HG03175 (cell line): ENCODE measurements at regions not wholly inside any gene's neighbourhood (a gene's known extent, or its start where the extent isn't known, plus 50 kb on each side); places are given as distances from the start of the nearest gene placed in this dataset.

Source experiments
- ATAC-seq: cut with Tn5 transposase; IDR thresholded peaks from one replicate; pipeline ENCODE4 v1.9.1; 2021; ENCODE audit warnings: mild to moderate bottlenecking, moderate library complexity; ENCODE audit not compliant: unreplicated experiment

- no peak for ATAC-seq
These were observed 607.9 kb upstream of the USP15 start for GRCh38 chr12:61652265-61652664.

GRCh38 chr12:61654698-61655097, 605.5 kb upstream of the USP15 start:
- no peak for ATAC-seq

GRCh38 chr12:61655241-61655640, 605.0 kb upstream of the USP15 start:
- ATAC-seq: no peak

- ATAC-seq: no peak
These were observed 592.5 kb upstream of the USP15 start for GRCh38 chr12:61667676-61668075.

- ATAC-seq: no peak
These were observed 583.7 kb upstream of the USP15 start for GRCh38 chr12:61676520-61676919.

GRCh38 chr12:61687407-61687806, 572.8 kb upstream of the USP15 start:
- ATAC-seq: no peak

- ATAC-seq: no peak
These were observed 566.0 kb upstream of the USP15 start for GRCh38 chr12:61694214-61694613.

- no peak for ATAC-seq
These were observed 558.7 kb upstream of the USP15 start for GRCh38 chr12:61701471-61701870.

GRCh38 chr12:61706783-61707182, 553.4 kb upstream of the USP15 start:
- no peak for ATAC-seq

- ATAC-seq: no peak
These were observed 547.1 kb upstream of the USP15 start for GRCh38 chr12:61713121-61713520.

- ATAC-seq: no peak
These were observed 542.2 kb upstream of the USP15 start for GRCh38 chr12:61717986-61718385.

- no peak for ATAC-seq
These were observed 520.3 kb upstream of the USP15 start for GRCh38 chr12:61739925-61740324.

GRCh38 chr12:61750604-61751003, 509.6 kb upstream of the USP15 start:
- ATAC-seq: no peak

- no peak for ATAC-seq
These were observed 506.0 kb upstream of the USP15 start for GRCh38 chr12:61754214-61754613.

- no peak for ATAC-seq
These were observed 502.2 kb upstream of the USP15 start for GRCh38 chr12:61757831-61758505.

- ATAC-seq: no peak
These were observed 501.5 kb upstream of the USP15 start for GRCh38 chr12:61758661-61759060.

- ATAC-seq: no peak
These were observed 494.3 kb upstream of the USP15 start for GRCh38 chr12:61765926-61766325.

GRCh38 chr12:61780435-61780834, 479.8 kb upstream of the USP15 start:
- ATAC-seq: no peak

- no peak for ATAC-seq
These were observed 479.1 kb upstream of the USP15 start for GRCh38 chr12:61781021-61781581.

GRCh38 chr12:61796846-61797245, 463.4 kb upstream of the USP15 start:
- ATAC-seq: no peak

- ATAC-seq: no peak
These were observed 462.9 kb upstream of the USP15 start for GRCh38 chr12:61797266-61797665.

GRCh38 chr12:61798778-61799177, 461.4 kb upstream of the USP15 start:
- ATAC-seq: no peak

- ATAC-seq: no peak
These were observed 455.9 kb upstream of the USP15 start for GRCh38 chr12:61804301-61804700.
